ENCODE measurements at regions not wholly inside any gene's neighbourhood (a gene's known extent, or its start where the extent isn't known, plus 50 kb on each side); places are given as distances from the start of the nearest gene placed in this dataset.

GRCh38 chr14:39615352-39615751, 183.1 kb upstream of the FBXO33 start:
- Mint-ChIP-seq H3K4me3 (ENCODE audit: unreplicated experiment) (no peak overlapping the region), H3K36me3 (ENCODE audit: unreplicated experiment) (no peaks in the 10 kb centered on the region), H3K27me3 (ENCODE audit: unreplicated experiment) (no peaks in the 10 kb centered on the region), H3K9me3 (ENCODE audit: unreplicated experiment) (no peaks in the 10 kb centered on the region), H3K4me1 (ENCODE audit: low read depth, unreplicated experiment) (peaks cover 3% of the 10 kb centered on the region), H3K27ac (ENCODE audit: unreplicated experiment) (no peak overlapping the region)
- TF ChIP-seq, protein P1, sequence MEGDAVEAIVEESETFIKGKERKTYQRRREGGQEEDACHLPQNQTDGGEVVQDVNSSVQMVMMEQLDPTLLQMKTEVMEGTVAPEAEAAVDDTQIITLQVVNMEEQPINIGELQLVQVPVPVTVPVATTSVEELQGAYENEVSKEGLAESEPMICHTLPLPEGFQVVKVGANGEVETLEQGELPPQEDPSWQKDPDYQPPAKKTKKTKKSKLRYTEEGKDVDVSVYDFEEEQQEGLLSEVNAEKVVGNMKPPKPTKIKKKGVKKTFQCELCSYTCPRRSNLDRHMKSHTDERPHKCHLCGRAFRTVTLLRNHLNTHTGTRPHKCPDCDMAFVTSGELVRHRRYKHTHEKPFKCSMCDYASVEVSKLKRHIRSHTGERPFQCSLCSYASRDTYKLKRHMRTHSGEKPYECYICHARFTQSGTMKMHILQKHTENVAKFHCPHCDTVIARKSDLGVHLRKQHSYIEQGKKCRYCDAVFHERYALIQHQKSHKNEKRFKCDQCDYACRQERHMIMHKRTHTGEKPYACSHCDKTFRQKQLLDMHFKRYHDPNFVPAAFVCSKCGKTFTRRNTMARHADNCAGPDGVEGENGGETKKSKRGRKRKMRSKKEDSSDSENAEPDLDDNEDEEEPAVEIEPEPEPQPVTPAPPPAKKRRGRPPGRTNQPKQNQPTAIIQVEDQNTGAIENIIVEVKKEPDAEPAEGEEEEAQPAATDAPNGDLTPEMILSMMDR (IDR thresholded peaks at IDR 0.05; ENCODE audit: partially characterized antibody, unreplicated experiment): no peak
- DNase-seq: no peak

DNA sequence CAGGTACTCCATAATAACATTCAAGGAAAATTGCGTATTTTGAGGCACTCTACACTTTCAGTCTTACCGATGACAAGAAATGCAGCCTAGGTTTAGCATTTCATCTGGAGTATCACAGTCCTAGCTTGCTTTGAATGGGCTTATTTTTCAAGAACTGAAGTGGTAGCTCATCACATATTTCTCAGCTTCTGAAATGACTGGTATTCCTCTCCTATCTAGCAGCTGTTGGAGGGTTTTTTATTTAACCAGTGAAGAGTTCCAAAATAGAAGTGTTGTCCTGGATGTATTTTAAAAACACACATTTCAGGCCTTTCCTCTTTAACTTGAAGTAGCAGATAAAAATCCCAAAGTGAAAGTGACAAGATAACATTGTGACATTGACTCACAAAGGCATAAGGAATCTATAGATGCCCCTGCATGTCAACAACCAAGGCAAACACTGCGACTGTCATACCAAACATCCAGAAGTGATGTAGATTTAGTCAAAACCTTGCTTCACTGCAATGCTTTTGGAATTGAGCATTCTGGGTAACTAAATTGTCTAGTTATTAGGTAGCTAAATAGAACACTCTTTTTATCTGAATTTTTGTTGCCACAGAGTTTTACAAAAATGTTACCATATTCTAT, 182.2 kb upstream of the FBXO33 start:
- Mint-ChIP-seq H3K36me3 (ENCODE audit: unreplicated experiment) (no peaks in the 10 kb centered on the region), H3K9me3 (ENCODE audit: unreplicated experiment) (no peaks in the 10 kb centered on the region), H3K4me3 (ENCODE audit: unreplicated experiment) (no peak overlapping the region), H3K27ac (ENCODE audit: unreplicated experiment) (no peak overlapping the region), H3K27me3 (ENCODE audit: unreplicated experiment) (no peaks in the 10 kb centered on the region), H3K4me1 (ENCODE audit: low read depth, unreplicated experiment) (peaks cover 3% of the 10 kb centered on the region)
- TF ChIP-seq, protein P1 (IDR thresholded peaks at IDR 0.05; ENCODE audit: partially characterized antibody, unreplicated experiment): no peak
- DNase-seq: no peak

DNA sequence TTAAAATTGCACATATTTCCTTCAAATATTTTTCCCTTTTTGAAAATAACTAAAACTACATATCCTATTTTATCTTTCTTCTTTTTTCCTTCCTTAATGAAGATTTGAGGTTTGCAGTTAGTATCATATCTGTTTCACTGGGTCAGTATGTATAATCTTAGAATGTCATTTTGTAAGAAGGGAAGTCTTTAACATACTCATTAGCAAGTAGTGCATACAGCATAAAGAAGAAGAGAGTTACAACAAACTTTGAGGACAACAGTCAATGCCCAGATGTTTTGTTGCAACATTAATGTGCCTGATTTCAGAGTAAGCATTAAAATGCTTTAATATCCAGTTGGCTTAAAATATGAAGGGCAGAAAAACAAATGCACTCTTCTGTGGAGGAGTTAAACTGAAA, 176.9 kb upstream of the FBXO33 start:
- no peak for DNase-seq
- Mint-ChIP-seq H3K4me3 (ENCODE audit: unreplicated experiment) (no peak overlapping the region), H3K36me3 (ENCODE audit: unreplicated experiment) (no peaks in the 10 kb centered on the region), H3K9me3 (ENCODE audit: unreplicated experiment) (peaks cover 2% of the 10 kb centered on the region), H3K27me3 (ENCODE audit: unreplicated experiment) (no peaks in the 10 kb centered on the region), H3K27ac (ENCODE audit: unreplicated experiment) (no peak overlapping the region), H3K4me1 (ENCODE audit: low read depth, unreplicated experiment) (no peaks in the 10 kb centered on the region)
- TF ChIP-seq, protein P1 (IDR thresholded peaks at IDR 0.05; ENCODE audit: partially characterized antibody, unreplicated experiment): no peak

DNA sequence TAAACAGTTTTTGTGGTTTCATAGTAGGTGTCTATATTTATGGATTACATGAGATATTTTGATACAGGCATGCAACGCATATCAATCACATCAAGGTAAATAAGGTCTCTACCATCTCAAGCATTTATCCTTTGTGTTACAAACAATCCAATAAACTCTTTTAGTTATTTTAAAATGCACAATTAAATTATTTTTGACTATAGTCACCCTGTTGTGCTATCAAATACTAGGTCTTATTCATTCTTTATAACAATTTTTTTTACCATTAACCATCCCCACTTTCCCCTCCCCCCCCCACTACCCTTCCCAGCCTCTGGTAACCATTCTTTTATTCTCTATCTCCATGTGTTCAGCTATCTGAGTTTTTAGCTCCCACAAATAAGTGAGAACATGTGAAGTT, 175.7 kb upstream of the FBXO33 start:
- TF ChIP-seq, protein P1 (IDR thresholded peaks at IDR 0.05; ENCODE audit: partially characterized antibody, unreplicated experiment): no peak
- Mint-ChIP-seq H3K4me3 (ENCODE audit: unreplicated experiment) (no peak overlapping the region), H3K4me1 (ENCODE audit: low read depth, unreplicated experiment) (no peaks in the 10 kb centered on the region), H3K27me3 (ENCODE audit: unreplicated experiment) (no peaks in the 10 kb centered on the region), H3K9me3 (ENCODE audit: unreplicated experiment) (peaks cover 2% of the 10 kb centered on the region), H3K27ac (ENCODE audit: unreplicated experiment) (no peak overlapping the region), H3K36me3 (ENCODE audit: unreplicated experiment) (no peaks in the 10 kb centered on the region)
- no peak for DNase-seq

- TF ChIP-seq, protein P1 (IDR thresholded peaks at IDR 0.05; ENCODE audit: partially characterized antibody, unreplicated experiment): no peak
- H3K9me3 Mint-ChIP-seq (ENCODE audit: unreplicated experiment): peaks cover 2% of the 10 kb centered on the region
- H3K4me1 Mint-ChIP-seq (ENCODE audit: low read depth, unreplicated experiment): no peaks in the 10 kb centered on the region
- DNase-seq: no peak
- H3K27me3 Mint-ChIP-seq (ENCODE audit: unreplicated experiment): no peaks in the 10 kb centered on the region
- H3K36me3 Mint-ChIP-seq (ENCODE audit: unreplicated experiment): no peaks in the 10 kb centered on the region
- no peak overlapping the region for H3K27ac Mint-ChIP-seq (ENCODE audit: unreplicated experiment)
- H3K4me3 Mint-ChIP-seq (ENCODE audit: unreplicated experiment): no peak overlapping the region
These were observed 171.7 kb upstream of the FBXO33 start for GRCh38 chr14:39603942-39604341.

Measured in glutamatergic neuron (in vitro differentiated cells).